Nephron (organoid): ENCODE measurements at regions not wholly inside any gene's neighbourhood (a gene's known extent, or its start where the extent isn't known, plus 50 kb on each side); places are given as distances from the start of the nearest gene placed in this dataset.

Source experiments
- H3K27ac Mint-ChIP-seq, 3 experiments: 2 replicates each; pipeline ENCODE4 v1.8.0; 2020; ENCODE audit warnings: mixed read lengths in 3 of 3, mild to moderate bottlenecking in 2 of 3, moderate library complexity in 1 of 3
- H3K27me3 Mint-ChIP-seq: 2 replicates; pipeline ENCODE4 v1.8.0; 2021; ENCODE audit warnings: low read depth, mild to moderate bottlenecking, moderate library complexity, mixed read lengths
- H3K36me3 Mint-ChIP-seq: 2 replicates; pipeline ENCODE4 v1.8.0; 2020; ENCODE audit warnings: low read depth, mixed read lengths
- H3K4me1 Mint-ChIP-seq: 2 replicates; pipeline ENCODE4 v1.8.0; 2020; ENCODE audit warnings: mixed read lengths
- H3K4me3 Mint-ChIP-seq, 3 experiments: 2 replicates each; pipeline ENCODE4 v1.8.0; 2020; ENCODE audit warnings: mild to moderate bottlenecking in 3 of 3, mixed read lengths in 3 of 3, moderate library complexity in 2 of 3
- H3K9me3 Mint-ChIP-seq: 2 replicates; pipeline ENCODE4 v1.8.0; 2020; ENCODE audit warnings: mixed read lengths
- CTCF ChIP-seq, 3 experiments: fragments of 200-600 bp; sonication (generic); IDR thresholded peaks; one replicate each; pipeline ENCODE4 v1.5.0; 2021; ENCODE audit warnings: antibody characterized with exemption in 3 of 3; ENCODE audit not compliant: unreplicated experiment in 3 of 3

GRCh38 chr13:63370101-63370500, 1954.5 kb upstream of the PCDH20 start:
- Mint-ChIP-seq H3K27ac (no peak overlapping the region), H3K4me3 (no peak overlapping the region), H3K36me3 (no peaks in the 10 kb centered on the region), H3K4me1 (no peaks in the 10 kb centered on the region), H3K27me3 (no peaks in the 10 kb centered on the region), H3K9me3 (no peaks in the 10 kb centered on the region)
- TF ChIP-seq CTCF (IDR thresholded peaks at IDR 0.05; ENCODE audit: unreplicated experiment in 3 of 3): no peak

- Mint-ChIP-seq H3K4me3 (no peak overlapping the region), H3K27me3 (no peaks in the 10 kb centered on the region), H3K36me3 (no peaks in the 10 kb centered on the region), H3K9me3 (no peaks in the 10 kb centered on the region), H3K27ac (no peak overlapping the region), H3K4me1 (no peaks in the 10 kb centered on the region)
- TF ChIP-seq CTCF (IDR thresholded peaks at IDR 0.05; ENCODE audit: unreplicated experiment in 3 of 3): no peak
Observed at GRCh38 chr13:63367522-63368198, 1952.0 kb upstream of the PCDH20 start.

- Mint-ChIP-seq H3K27ac (no peak overlapping the region), H3K4me1 (no peaks in the 10 kb centered on the region), H3K9me3 (no peaks in the 10 kb centered on the region), H3K27me3 (no peaks in the 10 kb centered on the region), H3K36me3 (no peaks in the 10 kb centered on the region), H3K4me3 (no peak overlapping the region)
- TF ChIP-seq CTCF (IDR thresholded peaks at IDR 0.05; ENCODE audit: unreplicated experiment in 3 of 3): no peak
Observed at GRCh38 chr13:63364159-63364558, 1948.5 kb upstream of the PCDH20 start.

- Mint-ChIP-seq H3K9me3 (no peaks in the 10 kb centered on the region), H3K27me3 (no peaks in the 10 kb centered on the region), H3K27ac (no peak overlapping the region), H3K36me3 (no peaks in the 10 kb centered on the region), H3K4me3 (no peak overlapping the region), H3K4me1 (no peaks in the 10 kb centered on the region)
- no peak for TF ChIP-seq CTCF (IDR thresholded peaks at IDR 0.05; ENCODE audit: unreplicated experiment in 3 of 3)
Observed at GRCh38 chr13:63351533-63351932, 1935.9 kb upstream of the PCDH20 start.

- Mint-ChIP-seq H3K36me3 (no peaks in the 10 kb centered on the region), H3K4me3 (no peak overlapping the region), H3K9me3 (no peaks in the 10 kb centered on the region), H3K4me1 (no peaks in the 10 kb centered on the region), H3K27me3 (no peaks in the 10 kb centered on the region), H3K27ac (no peak overlapping the region)
- no peak for TF ChIP-seq CTCF (IDR thresholded peaks at IDR 0.05; ENCODE audit: unreplicated experiment in 3 of 3)
Observed at GRCh38 chr13:63351081-63351480, 1935.4 kb upstream of the PCDH20 start.

GRCh38 chr13:63345835-63346234, 1930.2 kb upstream of the PCDH20 start:
- no peak overlapping the region for H3K4me3 Mint-ChIP-seq
- no peak overlapping the region for H3K27ac Mint-ChIP-seq
- no peaks in the 10 kb centered on the region for H3K4me1 Mint-ChIP-seq
- no peaks in the 10 kb centered on the region for H3K9me3 Mint-ChIP-seq
- TF ChIP-seq CTCF (IDR thresholded peaks at IDR 0.05; ENCODE audit: unreplicated experiment in 3 of 3): no peak
- no peaks in the 10 kb centered on the region for H3K27me3 Mint-ChIP-seq
- H3K36me3 Mint-ChIP-seq: no peaks in the 10 kb centered on the region
